Neural progenitor cell (in vitro differentiated cells): ENCODE measurements at regions not wholly inside any gene's neighbourhood (a gene's known extent, or its start where the extent isn't known, plus 50 kb on each side); places are given as distances from the start of the nearest gene placed in this dataset.
A peak's percentile ranks its signal among the peaks of the same experiment; 100 is the strongest.

Experiments
- DNase-seq: peaks from one replicate; pipeline ENCODE4 v3.0.0-alpha.2; 2016; ENCODE audit warnings: low spot score
- H2AFZ ChIP-seq: fragments of 200-600 bp; sonication (generic); replicated peaks from 2 replicates; pipeline ENCODE4 v1.6.1; 2016; ENCODE audit warnings: antibody characterized with exemption
- H3F3A ChIP-seq: fragments of 200-600 bp; sonication (generic); 2 replicates; pipeline ENCODE4 v1.6.1; 2016; ENCODE audit warnings: antibody characterized with exemption, low read depth
- H3K27ac ChIP-seq: fragments of 200-600 bp; sonication (generic); 2 replicates; pipeline ENCODE4 v1.5.1; 2016; ENCODE audit warnings: mild to moderate bottlenecking
- H3K27me3 ChIP-seq: fragments of 200-600 bp; sonication (generic); 2 replicates; pipeline ENCODE4 v1.6.1; 2016; ENCODE audit warnings: mild to moderate bottlenecking, moderate library complexity
- H3K36me3 ChIP-seq: fragments of 200-600 bp; sonication (generic); 2 replicates; pipeline ENCODE4 v1.5.1; 2016
- H3K4me1 ChIP-seq: fragments of 200-600 bp; sonication (generic); 2 replicates; pipeline ENCODE4 v1.6.1; 2016; ENCODE audit warnings: mixed run types
- H3K4me2 ChIP-seq: fragments of 200-600 bp; sonication (generic); 2 replicates; pipeline ENCODE4 v1.6.1; 2016
- H3K4me3 ChIP-seq: fragments of 200-600 bp; sonication (generic); 2 replicates; pipeline ENCODE4 v1.5.1; 2016
- H3K79me2 ChIP-seq: fragments of 200-600 bp; sonication (generic); 2 replicates; pipeline ENCODE4 v1.6.1; 2016; ENCODE audit warnings: low read depth
- H3K9ac ChIP-seq: fragments of 200-600 bp; sonication (generic); 2 replicates; pipeline ENCODE4 v1.6.1; 2016
- H3K9me3 ChIP-seq: fragments of 200-600 bp; sonication (generic); 2 replicates; pipeline ENCODE4 v1.5.1; 2016; ENCODE audit warnings: low read depth
- H4K20me1 ChIP-seq: fragments of 200-600 bp; sonication (generic); 2 replicates; pipeline ENCODE4 v1.6.1; 2016; ENCODE audit warnings: low read depth
- H3K27ac Mint-ChIP-seq: 3 replicates; pipeline ENCODE4 v1.8.0; 2021; ENCODE audit warnings: mixed read lengths
- H3K27me3 Mint-ChIP-seq: 2 replicates; pipeline ENCODE4 v1.8.0; 2022; ENCODE audit warnings: low read depth, mild to moderate bottlenecking, inconsistent platforms, moderate library complexity, mixed read lengths; ENCODE audit not compliant: insufficient read depth
- H3K36me3 Mint-ChIP-seq: 3 replicates; pipeline ENCODE4 v1.8.0; 2021; ENCODE audit warnings: mixed read lengths
- H3K4me1 Mint-ChIP-seq: 3 replicates; pipeline ENCODE4 v1.8.0; 2021; ENCODE audit warnings: mixed read lengths
- H3K4me3 Mint-ChIP-seq: 3 replicates; pipeline ENCODE4 v1.8.0; 2021; ENCODE audit warnings: mild to moderate bottlenecking, moderate library complexity, mixed read lengths
- H3K9me3 Mint-ChIP-seq: 3 replicates; pipeline ENCODE4 v1.8.0; 2020; ENCODE audit warnings: mixed read lengths
- CTCF ChIP-seq: fragments of 200-600 bp; sonication (generic); IDR thresholded peaks from 2 replicates; pipeline ENCODE4 v1.5.1; 2017; ENCODE audit warnings: antibody characterized with exemption, mild to moderate bottlenecking
- EZH2 ChIP-seq: fragments of 200-600 bp; sonication (generic); IDR thresholded peaks from 2 replicates; pipeline ENCODE4 v1.6.1; 2017; ENCODE audit warnings: antibody characterized with exemption, mild to moderate bottlenecking, moderate library complexity
- EZH2phosphoT487 ChIP-seq: fragments of 200-600 bp; sonication (generic); IDR thresholded peaks from 2 replicates; pipeline ENCODE4 v1.6.1; 2017; ENCODE audit warnings: antibody characterized with exemption

GRCh38 chr11:128174465-128175291, 412.7 kb downstream of the ETS1 start:
- Histone ChIP-seq H3K27ac (no peak overlapping the region), H3K9me3 (no peaks in the 10 kb centered on the region), H3K4me3 (no peak overlapping the region), H3K36me3 (no peaks in the 10 kb centered on the region), H3K4me1 (no peaks in the 10 kb centered on the region), H3K79me2 (no peaks in the 10 kb centered on the region), H3K9ac (no peak overlapping the region), H3K4me2 (no peak overlapping the region), H4K20me1 (no peaks in the 10 kb centered on the region), H3K27me3 (no peaks in the 10 kb centered on the region), H3F3A (no peaks in the 10 kb centered on the region), H2AFZ (no peak overlapping the region)
- DNase-seq, result peak; percentile 44
- Mint-ChIP-seq H3K4me1 (peaks cover 17% of the 10 kb centered on the region), H3K36me3 (no peaks in the 10 kb centered on the region), H3K4me3 (peak overlapping the region; percentile 36), H3K27me3 (peaks cover 3% of the 10 kb centered on the region), H3K9me3 (no peaks in the 10 kb centered on the region), H3K27ac (peak overlapping the region; percentile 28)
- no peak for TF ChIP-seq CTCF

- Mint-ChIP-seq H3K9me3 (no peaks in the 10 kb centered on the region), H3K4me1 (peaks cover 17% of the 10 kb centered on the region), H3K36me3 (no peaks in the 10 kb centered on the region), H3K27me3 (no peaks in the 10 kb centered on the region), H3K27ac (peak overlapping the region; percentile 73), H3K4me3 (no peak overlapping the region)
- H3F3A ChIP-seq, result no peaks in the 10 kb centered on the region
- H4K20me1 ChIP-seq, result no peaks in the 10 kb centered on the region
- H3K4me2 ChIP-seq, result no peak overlapping the region
- no peak overlapping the region for H3K4me3 ChIP-seq
- no peaks in the 10 kb centered on the region for H3K36me3 ChIP-seq
- H3K4me1 ChIP-seq, result no peaks in the 10 kb centered on the region
- no peak overlapping the region for H3K27ac ChIP-seq
- no peaks in the 10 kb centered on the region for H3K79me2 ChIP-seq
- TF ChIP-seq EZH2phosphoT487 (no peak), CTCF (peak; percentile 91)
- H3K9me3 ChIP-seq, result no peaks in the 10 kb centered on the region
- H3K27me3 ChIP-seq, result no peaks in the 10 kb centered on the region
- no peak overlapping the region for H3K9ac ChIP-seq
- peak; percentile 85 for DNase-seq
- H2AFZ ChIP-seq, result no peak overlapping the region
These were observed 415.1 kb downstream of the ETS1 start for GRCh38 chr11:128172046-128172878.

- no peaks in the 10 kb centered on the region for H3K36me3 ChIP-seq
- H4K20me1 ChIP-seq, result no peaks in the 10 kb centered on the region
- no peak overlapping the region for H3K9ac ChIP-seq
- TF ChIP-seq EZH2phosphoT487 (no peak), CTCF (no peak), EZH2 (no peak)
- H3K79me2 ChIP-seq, result no peaks in the 10 kb centered on the region
- Mint-ChIP-seq H3K9me3 (no peaks in the 10 kb centered on the region), H3K27ac (no peak overlapping the region), H3K4me1 (peaks cover 17% of the 10 kb centered on the region), H3K4me3 (no peak overlapping the region), H3K36me3 (no peaks in the 10 kb centered on the region), H3K27me3 (no peaks in the 10 kb centered on the region)
- no peak overlapping the region for H3K27ac ChIP-seq
- H3K4me3 ChIP-seq, result no peak overlapping the region
- no peak for DNase-seq
- no peak overlapping the region for H2AFZ ChIP-seq
- H3K27me3 ChIP-seq, result no peaks in the 10 kb centered on the region
- H3K4me2 ChIP-seq, result no peak overlapping the region
- no peaks in the 10 kb centered on the region for H3F3A ChIP-seq
- no peaks in the 10 kb centered on the region for H3K4me1 ChIP-seq
- no peaks in the 10 kb centered on the region for H3K9me3 ChIP-seq
These were observed 415.9 kb downstream of the ETS1 start for GRCh38 chr11:128171506-128171905.
